ENCODE measurements at regions not wholly inside any gene's neighbourhood (a gene's known extent, or its start where the extent isn't known, plus 50 kb on each side); places are given as distances from the start of the nearest gene placed in this dataset.

DNA sequence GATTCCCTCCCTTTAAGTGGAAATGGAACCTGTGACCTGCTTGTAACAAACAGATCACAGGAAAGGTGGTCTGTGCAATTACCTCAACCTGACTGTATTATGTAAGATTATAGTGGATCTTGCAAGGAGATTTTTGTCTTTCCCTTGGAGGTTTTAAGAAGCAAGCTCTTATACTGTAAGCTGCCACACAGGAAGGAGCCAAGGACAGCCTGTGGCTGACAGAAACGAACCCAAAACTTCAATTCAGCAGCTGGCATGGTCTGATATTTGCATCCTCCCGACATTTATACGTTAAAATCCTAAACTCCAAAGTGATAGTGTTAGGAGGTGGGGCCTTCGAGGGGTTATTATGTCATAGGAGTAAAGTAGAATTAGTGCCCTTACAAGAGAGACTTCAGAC, 711.8 kb upstream of the CTNND2 start:
- no peak for DNase-seq
- no peak overlapping the region for H3K4me3 ChIP-seq (ENCODE audit: low read length)
- H3K27me3 Mint-ChIP-seq (ENCODE audit: insufficient read depth), result no peaks in the 10 kb centered on the region
- H3K36me3 ChIP-seq (ENCODE audit: control insufficient read depth, insufficient read depth, low read length), result no peaks in the 10 kb centered on the region
- no peak overlapping the region for H3K4me3 Mint-ChIP-seq
- H3K27me3 ChIP-seq (ENCODE audit: control insufficient read depth, insufficient read depth, low read length, poor library complexity, severe bottlenecking), result no peaks in the 10 kb centered on the region
- no peak overlapping the region for H3K27ac Mint-ChIP-seq
- peaks cover 3% of the 10 kb centered on the region for H3K4me1 Mint-ChIP-seq
- peaks cover 1% of the 10 kb centered on the region for H3K9me3 ChIP-seq (ENCODE audit: control insufficient read depth, low read length)
- no peak overlapping the region for H3K9ac ChIP-seq (ENCODE audit: extremely low read depth, low read length, poor library complexity, severe bottlenecking)
- H3K9me3 Mint-ChIP-seq, result peaks cover 17% of the 10 kb centered on the region
- peaks cover 1% of the 10 kb centered on the region for H3K36me3 Mint-ChIP-seq (ENCODE audit: low read depth)
- no peaks in the 10 kb centered on the region for H3K4me1 ChIP-seq (ENCODE audit: control insufficient read depth, insufficient read depth, low read length)
- WGBS, 2 experiments (ENCODE audit: insufficient coverage in 1 of 2, insufficient read length in 1 of 2), result 95% methylated on average over 4 of the region's 4 CpGs; no CpG with 5 or more reads in 1 of the 2 experiments
- TF ChIP-seq, protein P1, sequence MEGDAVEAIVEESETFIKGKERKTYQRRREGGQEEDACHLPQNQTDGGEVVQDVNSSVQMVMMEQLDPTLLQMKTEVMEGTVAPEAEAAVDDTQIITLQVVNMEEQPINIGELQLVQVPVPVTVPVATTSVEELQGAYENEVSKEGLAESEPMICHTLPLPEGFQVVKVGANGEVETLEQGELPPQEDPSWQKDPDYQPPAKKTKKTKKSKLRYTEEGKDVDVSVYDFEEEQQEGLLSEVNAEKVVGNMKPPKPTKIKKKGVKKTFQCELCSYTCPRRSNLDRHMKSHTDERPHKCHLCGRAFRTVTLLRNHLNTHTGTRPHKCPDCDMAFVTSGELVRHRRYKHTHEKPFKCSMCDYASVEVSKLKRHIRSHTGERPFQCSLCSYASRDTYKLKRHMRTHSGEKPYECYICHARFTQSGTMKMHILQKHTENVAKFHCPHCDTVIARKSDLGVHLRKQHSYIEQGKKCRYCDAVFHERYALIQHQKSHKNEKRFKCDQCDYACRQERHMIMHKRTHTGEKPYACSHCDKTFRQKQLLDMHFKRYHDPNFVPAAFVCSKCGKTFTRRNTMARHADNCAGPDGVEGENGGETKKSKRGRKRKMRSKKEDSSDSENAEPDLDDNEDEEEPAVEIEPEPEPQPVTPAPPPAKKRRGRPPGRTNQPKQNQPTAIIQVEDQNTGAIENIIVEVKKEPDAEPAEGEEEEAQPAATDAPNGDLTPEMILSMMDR (conservative IDR thresholded peaks at IDR 0.05), result no peak
- no peak overlapping the region for H3K27ac ChIP-seq (ENCODE audit: low read depth, low read length)

DNA sequence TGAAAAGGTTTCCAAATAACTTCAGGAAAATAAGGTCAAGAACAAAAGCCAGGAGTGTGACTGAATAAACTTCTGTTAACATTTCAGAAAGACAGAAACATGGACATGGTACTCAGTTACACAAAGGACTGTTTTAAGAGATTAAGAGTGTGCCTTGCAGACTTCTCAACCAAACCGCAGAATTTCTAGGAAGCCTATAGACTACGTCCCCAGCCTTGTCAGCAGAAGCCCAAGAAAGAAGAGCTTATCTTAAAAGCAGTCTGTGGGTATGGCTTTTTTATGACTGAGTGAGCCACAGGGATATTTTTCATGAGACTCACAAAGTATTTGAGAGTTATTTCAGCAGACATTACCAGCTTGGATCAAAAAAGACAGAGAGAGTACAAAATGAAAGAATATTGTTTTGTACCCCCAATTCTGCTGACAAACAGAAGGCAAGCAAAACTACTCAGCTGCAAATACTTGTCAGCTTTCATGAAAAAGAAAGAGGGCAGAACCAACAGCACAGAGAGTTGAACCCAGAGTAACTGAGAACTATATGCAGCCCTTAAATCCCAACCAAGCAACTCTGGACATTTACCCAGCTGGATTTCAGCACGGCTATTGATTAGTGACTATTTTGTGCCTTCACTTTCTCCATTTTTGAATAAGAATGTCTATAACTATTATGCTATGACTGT, 711.0 kb upstream of the CTNND2 start:
- TF ChIP-seq, protein P1 (conservative IDR thresholded peaks at IDR 0.05), result no peak
- DNase-seq, result no peak
- WGBS, 2 experiments (ENCODE audit: insufficient coverage in 1 of 2, insufficient read length in 1 of 2), result 79 to 95% methylated on average over 2 to 3 of the region's 3 CpGs
- H3K4me3 Mint-ChIP-seq, result no peak overlapping the region
- Histone ChIP-seq H3K9ac (ENCODE audit: extremely low read depth, low read length, poor library complexity, severe bottlenecking) (no peak overlapping the region), H3K4me1 (ENCODE audit: control insufficient read depth, insufficient read depth, low read length) (no peaks in the 10 kb centered on the region), H3K4me3 (ENCODE audit: low read length) (no peak overlapping the region), H3K27ac (ENCODE audit: low read depth, low read length) (no peak overlapping the region), H3K36me3 (ENCODE audit: control insufficient read depth, insufficient read depth, low read length) (no peaks in the 10 kb centered on the region), H3K27me3 (ENCODE audit: control insufficient read depth, insufficient read depth, low read length, poor library complexity, severe bottlenecking) (no peaks in the 10 kb centered on the region), H3K9me3 (ENCODE audit: control insufficient read depth, low read length) (no peaks in the 10 kb centered on the region)
- H3K9me3 Mint-ChIP-seq, result peaks cover 21% of the 10 kb centered on the region
- H3K27ac Mint-ChIP-seq, result no peak overlapping the region
- peaks cover 3% of the 10 kb centered on the region for H3K36me3 Mint-ChIP-seq (ENCODE audit: low read depth)
- no peaks in the 10 kb centered on the region for H3K27me3 Mint-ChIP-seq (ENCODE audit: insufficient read depth)
- peaks cover 3% of the 10 kb centered on the region for H3K4me1 Mint-ChIP-seq

DNA sequence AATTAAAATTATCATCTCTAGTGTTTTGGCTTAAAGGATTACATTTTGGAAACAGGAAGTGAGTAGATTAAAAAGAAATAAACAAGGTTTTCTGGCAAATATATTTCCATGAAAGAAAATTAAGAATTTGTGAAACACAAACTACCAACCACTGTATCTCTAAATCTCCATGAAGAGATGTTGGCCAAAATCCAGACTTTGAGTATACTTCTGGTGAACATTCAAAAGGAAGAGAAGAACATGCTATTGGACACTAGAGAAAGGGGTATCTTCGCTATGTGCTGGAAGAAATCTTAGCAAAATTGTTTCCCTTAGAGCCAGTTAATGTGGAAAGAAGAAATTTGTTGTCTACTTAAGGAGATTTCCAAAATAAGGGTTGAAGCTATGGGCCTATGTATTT, 710.4 kb upstream of the CTNND2 start:
- Histone ChIP-seq H3K9ac (ENCODE audit: extremely low read depth, low read length, poor library complexity, severe bottlenecking) (no peak overlapping the region), H3K4me1 (ENCODE audit: control insufficient read depth, insufficient read depth, low read length) (no peaks in the 10 kb centered on the region), H3K27ac (ENCODE audit: low read depth, low read length) (no peak overlapping the region), H3K4me3 (ENCODE audit: low read length) (no peak overlapping the region), H3K27me3 (ENCODE audit: control insufficient read depth, insufficient read depth, low read length, poor library complexity, severe bottlenecking) (no peaks in the 10 kb centered on the region), H3K9me3 (ENCODE audit: control insufficient read depth, low read length) (no peaks in the 10 kb centered on the region), H3K36me3 (ENCODE audit: control insufficient read depth, insufficient read depth, low read length) (no peaks in the 10 kb centered on the region)
- Mint-ChIP-seq H3K4me1 (peaks cover 3% of the 10 kb centered on the region), H3K36me3 (ENCODE audit: low read depth) (peaks cover 3% of the 10 kb centered on the region), H3K9me3 (peaks cover 27% of the 10 kb centered on the region), H3K27me3 (ENCODE audit: insufficient read depth) (no peaks in the 10 kb centered on the region), H3K27ac (no peak overlapping the region), H3K4me3 (no peak overlapping the region)
- 88 to 100% methylated on average over 1 of the region's 1 CpG for WGBS, 2 experiments (ENCODE audit: insufficient coverage in 1 of 2, insufficient read length in 1 of 2)
- DNase-seq, result no peak
- TF ChIP-seq, protein P1 (conservative IDR thresholded peaks at IDR 0.05), result no peak
